A549 (cell line): ENCODE measurements at regions not wholly inside any gene's neighbourhood (a gene's known extent, or its start where the extent isn't known, plus 50 kb on each side); places are given as distances from the start of the nearest gene placed in this dataset.
"Not testable (repeated sequence)": the region's sequence is repeated elsewhere in the genome, so short reads cannot be mapped to it uniquely, and the experiment has no call there.

Experiments
- CEBPB ChIP-seq, 2 experiments: fragments of >200 bp in 1 of 2; sonication (Bioruptor Twin) in 1 of 2; formaldehyde crosslinking in 1 of 2; IDR thresholded peaks; 2 replicates each; pipeline ENCODE4 v1.6.1; 2012 to 2016
- TF ChIP-seq, protein P1 (sequence below): fragments of >200 bp; sonication (Bioruptor Twin); formaldehyde crosslinking; IDR thresholded peaks from 3 replicates; pipeline ENCODE4 v1.5.1; 2016

DNA sequence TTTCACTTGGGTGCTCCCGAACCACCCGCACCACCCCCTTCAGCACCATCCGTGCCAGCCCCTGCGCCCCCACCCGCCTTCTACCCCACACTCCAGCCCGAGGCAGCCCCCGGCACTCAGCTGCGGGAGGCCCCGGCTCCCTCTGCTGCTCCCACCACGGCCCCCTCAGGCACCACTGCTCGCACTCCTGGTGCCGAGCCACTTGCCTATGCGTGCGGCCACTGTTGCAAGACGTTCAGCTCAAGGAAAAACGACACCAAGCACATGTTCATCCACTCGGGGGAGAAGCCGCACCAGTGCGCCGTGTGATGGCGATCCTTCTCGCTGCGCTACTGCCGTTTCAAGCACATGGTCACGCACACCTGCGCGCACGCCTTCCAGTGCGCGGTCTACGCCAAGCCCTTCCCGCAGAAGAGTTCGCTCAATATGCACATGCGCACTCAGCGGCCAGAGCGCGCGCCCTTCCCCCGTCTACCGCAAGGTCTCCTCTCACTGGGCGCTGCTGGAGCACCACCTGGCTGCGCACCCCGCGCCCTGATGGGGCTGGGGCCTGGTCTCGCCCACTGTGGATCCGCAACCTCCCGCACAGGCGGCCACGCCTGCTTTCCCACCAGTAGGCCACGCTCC is 88.4 kb downstream of the LIMS4 start:
- TF ChIP-seq CEBPB (IDR thresholded peaks at IDR 0.05): not testable (repeated sequence)
- TF ChIP-seq, protein P1, sequence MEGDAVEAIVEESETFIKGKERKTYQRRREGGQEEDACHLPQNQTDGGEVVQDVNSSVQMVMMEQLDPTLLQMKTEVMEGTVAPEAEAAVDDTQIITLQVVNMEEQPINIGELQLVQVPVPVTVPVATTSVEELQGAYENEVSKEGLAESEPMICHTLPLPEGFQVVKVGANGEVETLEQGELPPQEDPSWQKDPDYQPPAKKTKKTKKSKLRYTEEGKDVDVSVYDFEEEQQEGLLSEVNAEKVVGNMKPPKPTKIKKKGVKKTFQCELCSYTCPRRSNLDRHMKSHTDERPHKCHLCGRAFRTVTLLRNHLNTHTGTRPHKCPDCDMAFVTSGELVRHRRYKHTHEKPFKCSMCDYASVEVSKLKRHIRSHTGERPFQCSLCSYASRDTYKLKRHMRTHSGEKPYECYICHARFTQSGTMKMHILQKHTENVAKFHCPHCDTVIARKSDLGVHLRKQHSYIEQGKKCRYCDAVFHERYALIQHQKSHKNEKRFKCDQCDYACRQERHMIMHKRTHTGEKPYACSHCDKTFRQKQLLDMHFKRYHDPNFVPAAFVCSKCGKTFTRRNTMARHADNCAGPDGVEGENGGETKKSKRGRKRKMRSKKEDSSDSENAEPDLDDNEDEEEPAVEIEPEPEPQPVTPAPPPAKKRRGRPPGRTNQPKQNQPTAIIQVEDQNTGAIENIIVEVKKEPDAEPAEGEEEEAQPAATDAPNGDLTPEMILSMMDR: not testable (repeated sequence)
